ENCODE measurements at regions not wholly inside any gene's neighbourhood (a gene's known extent, or its start where the extent isn't known, plus 50 kb on each side); places are given as distances from the start of the nearest gene placed in this dataset.

GRCh38 chr2:18763338-18763737 lies 174.0 kb upstream of the NT5C1B start:
- WGBS (ENCODE audit: insufficient coverage, low coverage, low lambda C conversion rate, missing lambda C conversion rate), result 70% methylated on average over 1 of the region's 1 CpG
- intact Hi-C loops (cut with DNase I), result no loop called here
- ATAC-seq, result no peak
- TF ChIP-seq POLR2A (IDR thresholded peaks at IDR 0.05) (no peak), CTCF (IDR thresholded peaks at IDR 0.05) (no peak)
- no peak for DNase-seq
- H3K4me1 ChIP-seq, result no peaks in the 10 kb centered on the region
- no peaks in the 10 kb centered on the region for H3K36me3 ChIP-seq
- H3K9me3 ChIP-seq, result no peaks in the 10 kb centered on the region
- H3K4me3 ChIP-seq, result no peak overlapping the region
- no peaks in the 10 kb centered on the region for H3K27me3 ChIP-seq
- no peak overlapping the region for H3K27ac ChIP-seq

- DNase-seq (no peak), ATAC-seq (no peak)
- WGBS (ENCODE audit: insufficient coverage, low coverage, low lambda C conversion rate, missing lambda C conversion rate), result 46% methylated on average over 1 of the region's 1 CpG
- H3K4me1 ChIP-seq, result no peaks in the 10 kb centered on the region
- H3K27ac ChIP-seq, result no peak overlapping the region
- H3K4me3 ChIP-seq, result no peak overlapping the region
- H3K9me3 ChIP-seq, result no peaks in the 10 kb centered on the region
- H3K27me3 ChIP-seq, result no peaks in the 10 kb centered on the region
- no peaks in the 10 kb centered on the region for H3K36me3 ChIP-seq
- intact Hi-C loops (cut with DNase I), result no loop called here
- TF ChIP-seq POLR2A (IDR thresholded peaks at IDR 0.05), result no peak
- TF ChIP-seq CTCF (IDR thresholded peaks at IDR 0.05), result no peak
These were observed 173.3 kb upstream of the NT5C1B start for GRCh38 chr2:18762667-18763066.

GRCh38 chr2:18754286-18754685 lies 164.9 kb upstream of the NT5C1B start:
- DNase-seq (no peak), ATAC-seq (no peak)
- TF ChIP-seq POLR2A (IDR thresholded peaks at IDR 0.05) (no peak), CTCF (IDR thresholded peaks at IDR 0.05) (no peak)
- Histone ChIP-seq H3K4me1 (no peaks in the 10 kb centered on the region), H3K4me3 (no peak overlapping the region), H3K27ac (no peak overlapping the region), H3K9me3 (no peaks in the 10 kb centered on the region), H3K27me3 (no peaks in the 10 kb centered on the region), H3K36me3 (no peaks in the 10 kb centered on the region)
- intact Hi-C loops (cut with DNase I), result no loop called here
- 78% methylated on average over 1 of the region's 1 CpG for WGBS (ENCODE audit: insufficient coverage, low coverage, low lambda C conversion rate, missing lambda C conversion rate)

GRCh38 chr2:18753722-18754121 lies 164.4 kb upstream of the NT5C1B start:
- Histone ChIP-seq H3K27ac (no peak overlapping the region), H3K36me3 (no peaks in the 10 kb centered on the region), H3K9me3 (no peaks in the 10 kb centered on the region), H3K4me3 (no peak overlapping the region), H3K4me1 (no peaks in the 10 kb centered on the region), H3K27me3 (no peaks in the 10 kb centered on the region)
- 88% methylated on average over 4 of the region's 4 CpGs for WGBS (ENCODE audit: insufficient coverage, low coverage, low lambda C conversion rate, missing lambda C conversion rate)
- DNase-seq (no peak), ATAC-seq (no peak)
- TF ChIP-seq POLR2A (IDR thresholded peaks at IDR 0.05) (no peak), CTCF (IDR thresholded peaks at IDR 0.05) (no peak)
- intact Hi-C loops (cut with DNase I), result no loop called here
